ENCODE measurements at regions not wholly inside any gene's neighbourhood (a gene's known extent, or its start where the extent isn't known, plus 50 kb on each side); places are given as distances from the start of the nearest gene placed in this dataset.
A peak's percentile ranks its signal among the peaks of the same experiment; 100 is the strongest.
"Not testable (repeated sequence)": the region's sequence is repeated elsewhere in the genome, so short reads cannot be mapped to it uniquely, and the experiment has no call there.

- DNase-seq (ENCODE audit: low read depth, low spot score) = not testable (repeated sequence)
Measured at GRCh38 chr2:158866082-158866481, 71.0 kb downstream of the DAPL1 start.

- not testable (repeated sequence) for DNase-seq (ENCODE audit: low read depth, low spot score)
Measured at GRCh38 chr2:158867531-158868191, 72.5 kb downstream of the DAPL1 start.

GRCh38 chr2:158868386-158868785 lies 73.3 kb downstream of the DAPL1 start:
- DNase-seq (ENCODE audit: low read depth, low spot score) = peak; percentile 80

GRCh38 chr2:158869122-158869521 lies 74.0 kb downstream of the DAPL1 start:
- not testable (repeated sequence) for DNase-seq (ENCODE audit: low read depth, low spot score)

- DNase-seq (ENCODE audit: low read depth, low spot score) = not testable (repeated sequence)
Measured at GRCh38 chr2:158869609-158870008, 74.5 kb downstream of the DAPL1 start.

GRCh38 chr2:158878003-158878402 lies 82.9 kb downstream of the DAPL1 start:
- DNase-seq (ENCODE audit: low read depth, low spot score) = no peak

- no peak for DNase-seq (ENCODE audit: low read depth, low spot score)
Measured at GRCh38 chr2:158879229-158879903, 84.2 kb downstream of the DAPL1 start.

GRCh38 chr2:158882297-158882696 lies 86.1 kb upstream of the TANC1 start:
- DNase-seq (ENCODE audit: low read depth, low spot score) = no peak

GRCh38 chr2:158884552-158884951 lies 83.9 kb upstream of the TANC1 start:
- DNase-seq (ENCODE audit: low read depth, low spot score) = not testable (repeated sequence)

GRCh38 chr2:158885018-158885678 lies 83.3 kb upstream of the TANC1 start:
- DNase-seq (ENCODE audit: low read depth, low spot score) = peak; percentile 52

GRCh38 chr2:158885679-158886050 lies 82.8 kb upstream of the TANC1 start:
- peak; percentile 78 for DNase-seq (ENCODE audit: low read depth, low spot score)

GRCh38 chr2:158889135-158889853 lies 79.1 kb upstream of the TANC1 start:
- DNase-seq (ENCODE audit: low read depth, low spot score) = no peak

- no peak for DNase-seq (ENCODE audit: low read depth, low spot score)
Measured at GRCh38 chr2:158890296-158890905, 78.0 kb upstream of the TANC1 start.

- no peak for DNase-seq (ENCODE audit: low read depth, low spot score)
Measured at GRCh38 chr2:158893026-158893425, 75.4 kb upstream of the TANC1 start.

- no peak for DNase-seq (ENCODE audit: low read depth, low spot score)
Measured at GRCh38 chr2:158893474-158893873, 75.0 kb upstream of the TANC1 start.

- DNase-seq (ENCODE audit: low read depth, low spot score) = no peak
Measured at GRCh38 chr2:158894078-158894477, 74.4 kb upstream of the TANC1 start.

GRCh38 chr2:158894572-158894971 lies 73.9 kb upstream of the TANC1 start:
- DNase-seq (ENCODE audit: low read depth, low spot score) = no peak

GRCh38 chr2:158900345-158900744 lies 68.1 kb upstream of the TANC1 start:
- DNase-seq (ENCODE audit: low read depth, low spot score) = no peak

GRCh38 chr2:158902005-158902398 lies 66.4 kb upstream of the TANC1 start:
- no peak for DNase-seq (ENCODE audit: low read depth, low spot score)

GRCh38 chr2:158903711-158904405 lies 64.6 kb upstream of the TANC1 start:
- no peak for DNase-seq (ENCODE audit: low read depth, low spot score)

- DNase-seq (ENCODE audit: low read depth, low spot score) = peak; percentile 35
Measured at GRCh38 chr2:158904627-158905177, 63.7 kb upstream of the TANC1 start.

All from ELF-1 (cell line).